ENCODE measurements at regions not wholly inside any gene's neighbourhood (a gene's known extent, or its start where the extent isn't known, plus 50 kb on each side); places are given as distances from the start of the nearest gene placed in this dataset.

DNA sequence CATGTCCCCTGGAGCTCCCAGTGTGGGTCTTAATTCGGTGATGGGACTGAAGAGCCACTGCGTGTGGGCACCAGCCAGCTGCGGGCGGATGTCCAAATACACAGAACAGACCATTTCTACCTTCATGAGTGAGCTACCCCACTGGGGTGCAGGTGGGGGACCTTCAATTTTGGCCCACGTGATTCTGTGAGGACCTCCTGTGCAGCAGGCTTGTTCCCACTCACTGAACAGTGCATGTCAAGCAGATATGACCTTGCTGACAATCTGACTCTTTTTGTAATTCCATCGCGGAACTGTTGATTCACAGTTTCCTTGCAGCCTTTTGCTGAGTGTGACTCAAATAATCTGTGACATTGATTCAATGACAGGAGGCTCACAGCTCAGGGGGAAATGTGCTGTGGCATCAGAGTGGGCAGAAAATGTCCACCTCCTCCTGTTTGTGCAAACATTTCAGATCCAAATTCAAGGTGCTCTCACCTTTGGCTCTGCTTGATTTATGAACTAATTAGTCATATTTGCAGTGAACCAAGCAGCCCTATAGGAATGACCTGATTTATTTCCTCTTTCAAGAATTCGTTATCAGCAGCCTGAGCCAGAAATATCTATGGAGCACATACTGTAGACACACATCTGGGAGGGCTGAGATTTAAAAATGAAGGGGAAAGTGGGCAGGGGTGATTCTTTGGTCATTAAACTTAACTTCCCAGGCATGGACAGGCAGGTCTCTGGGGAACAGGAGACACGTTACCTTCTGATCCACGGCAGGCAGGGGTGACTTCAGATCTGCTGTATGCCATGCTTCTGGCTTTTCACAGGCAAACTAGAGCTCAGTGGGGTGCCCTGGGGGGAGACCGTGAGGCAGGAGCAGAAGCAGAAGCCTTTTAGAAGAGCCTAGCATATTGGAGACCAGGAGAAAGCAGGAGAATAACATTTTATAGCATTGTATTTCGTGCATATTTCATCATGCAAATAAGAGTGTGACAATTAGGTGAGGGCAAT is 170.0 kb upstream of the KL start:
- no peak for TF ChIP-seq POLR2AphosphoS5 (IDR thresholded peaks at IDR 0.05; ENCODE audit: low read depth, low read length)
- TF ChIP-seq, protein P1, sequence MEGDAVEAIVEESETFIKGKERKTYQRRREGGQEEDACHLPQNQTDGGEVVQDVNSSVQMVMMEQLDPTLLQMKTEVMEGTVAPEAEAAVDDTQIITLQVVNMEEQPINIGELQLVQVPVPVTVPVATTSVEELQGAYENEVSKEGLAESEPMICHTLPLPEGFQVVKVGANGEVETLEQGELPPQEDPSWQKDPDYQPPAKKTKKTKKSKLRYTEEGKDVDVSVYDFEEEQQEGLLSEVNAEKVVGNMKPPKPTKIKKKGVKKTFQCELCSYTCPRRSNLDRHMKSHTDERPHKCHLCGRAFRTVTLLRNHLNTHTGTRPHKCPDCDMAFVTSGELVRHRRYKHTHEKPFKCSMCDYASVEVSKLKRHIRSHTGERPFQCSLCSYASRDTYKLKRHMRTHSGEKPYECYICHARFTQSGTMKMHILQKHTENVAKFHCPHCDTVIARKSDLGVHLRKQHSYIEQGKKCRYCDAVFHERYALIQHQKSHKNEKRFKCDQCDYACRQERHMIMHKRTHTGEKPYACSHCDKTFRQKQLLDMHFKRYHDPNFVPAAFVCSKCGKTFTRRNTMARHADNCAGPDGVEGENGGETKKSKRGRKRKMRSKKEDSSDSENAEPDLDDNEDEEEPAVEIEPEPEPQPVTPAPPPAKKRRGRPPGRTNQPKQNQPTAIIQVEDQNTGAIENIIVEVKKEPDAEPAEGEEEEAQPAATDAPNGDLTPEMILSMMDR (IDR thresholded peaks at IDR 0.05) = no peak
- TF ChIP-seq, protein P2, sequence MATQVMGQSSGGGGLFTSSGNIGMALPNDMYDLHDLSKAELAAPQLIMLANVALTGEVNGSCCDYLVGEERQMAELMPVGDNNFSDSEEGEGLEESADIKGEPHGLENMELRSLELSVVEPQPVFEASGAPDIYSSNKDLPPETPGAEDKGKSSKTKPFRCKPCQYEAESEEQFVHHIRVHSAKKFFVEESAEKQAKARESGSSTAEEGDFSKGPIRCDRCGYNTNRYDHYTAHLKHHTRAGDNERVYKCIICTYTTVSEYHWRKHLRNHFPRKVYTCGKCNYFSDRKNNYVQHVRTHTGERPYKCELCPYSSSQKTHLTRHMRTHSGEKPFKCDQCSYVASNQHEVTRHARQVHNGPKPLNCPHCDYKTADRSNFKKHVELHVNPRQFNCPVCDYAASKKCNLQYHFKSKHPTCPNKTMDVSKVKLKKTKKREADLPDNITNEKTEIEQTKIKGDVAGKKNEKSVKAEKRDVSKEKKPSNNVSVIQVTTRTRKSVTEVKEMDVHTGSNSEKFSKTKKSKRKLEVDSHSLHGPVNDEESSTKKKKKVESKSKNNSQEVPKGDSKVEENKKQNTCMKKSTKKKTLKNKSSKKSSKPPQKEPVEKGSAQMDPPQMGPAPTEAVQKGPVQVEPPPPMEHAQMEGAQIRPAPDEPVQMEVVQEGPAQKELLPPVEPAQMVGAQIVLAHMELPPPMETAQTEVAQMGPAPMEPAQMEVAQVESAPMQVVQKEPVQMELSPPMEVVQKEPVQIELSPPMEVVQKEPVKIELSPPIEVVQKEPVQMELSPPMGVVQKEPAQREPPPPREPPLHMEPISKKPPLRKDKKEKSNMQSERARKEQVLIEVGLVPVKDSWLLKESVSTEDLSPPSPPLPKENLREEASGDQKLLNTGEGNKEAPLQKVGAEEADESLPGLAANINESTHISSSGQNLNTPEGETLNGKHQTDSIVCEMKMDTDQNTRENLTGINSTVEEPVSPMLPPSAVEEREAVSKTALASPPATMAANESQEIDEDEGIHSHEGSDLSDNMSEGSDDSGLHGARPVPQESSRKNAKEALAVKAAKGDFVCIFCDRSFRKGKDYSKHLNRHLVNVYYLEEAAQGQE (IDR thresholded peaks at IDR 0.05; ENCODE audit: insufficient read depth in 1 of 2, low read depth in 2 of 2, low read length in 1 of 2) = no peak
- TF ChIP-seq SIN3A (IDR thresholded peaks at IDR 0.05; ENCODE audit: borderline replicate concordance, insufficient read depth, low read depth, low read length) = no peak

Measured in Panc1 (cell line).